Left ventricle myocardium inferior (tissue), 1 donor: ENCODE measurements at regions not wholly inside any gene's neighbourhood (a gene's known extent, or its start where the extent isn't known, plus 50 kb on each side); places are given as distances from the start of the nearest gene placed in this dataset.

ENCODE experiments used
- DNase-seq: peaks from one replicate; pipeline ENCODE4 v3.0.0-alpha.2; 2020
- H3K27ac ChIP-seq: fragments of 200-600 bp; replicated peaks from 2 replicates; pipeline ENCODE4 v1.8.0; 2021
- H3K27me3 ChIP-seq: fragments of 200-600 bp; 2 replicates; pipeline ENCODE4 v1.8.0; 2021; ENCODE audit warnings: low read depth
- H3K36me3 ChIP-seq: fragments of 200-600 bp; 2 replicates; pipeline ENCODE4 v1.8.0; 2021
- H3K4me1 ChIP-seq: fragments of 200-600 bp; 2 replicates; pipeline ENCODE4 v1.8.0; 2021
- H3K4me3 ChIP-seq: fragments of 200-600 bp; 2 replicates; pipeline ENCODE4 v1.8.0; 2021; ENCODE audit warnings: mild to moderate bottlenecking, moderate library complexity
- H3K9me3 ChIP-seq: fragments of 200-600 bp; replicated peaks from 2 replicates; pipeline ENCODE4 v1.8.0; 2021
- CTCF ChIP-seq: fragments of 200-600 bp; IDR thresholded peaks from 2 replicates; pipeline ENCODE4 v1.8.0; 2021; ENCODE audit warnings: antibody characterized with exemption, mild to moderate bottlenecking, borderline replicate concordance
- intact Hi-C: fragments of 100-400 bp; cut with micrococcal nuclease; formaldehyde crosslinking; loops from one replicate; pipeline ENCODE4 v1.11.0; 2022
- donor health status: DM: no; HTN: yes; CAD: no; lungs with severe emphysema.

DNA sequence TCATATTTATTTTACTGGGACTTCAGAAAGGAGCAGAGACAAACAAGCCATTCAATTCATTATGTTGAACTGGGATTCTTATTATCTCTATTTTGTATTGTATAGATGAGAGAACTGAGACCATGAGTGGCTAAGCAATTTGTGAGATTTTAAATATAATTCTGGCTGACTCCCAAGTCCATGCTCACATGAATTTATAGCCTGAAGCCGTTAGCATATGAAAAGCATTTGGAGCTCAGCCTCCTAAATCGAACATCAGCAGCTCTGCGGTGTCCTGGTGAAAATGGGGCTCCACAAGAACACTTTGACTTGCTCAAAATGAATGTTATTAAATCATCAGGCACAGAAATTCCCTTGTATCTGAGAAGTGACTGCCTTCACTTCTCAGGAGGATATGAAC is 96.8 kb upstream of the DPT start:
- Histone ChIP-seq H3K27me3 (no peaks in the 10 kb centered on the region), H3K9me3 (no peaks in the 10 kb centered on the region), H3K4me3 (no peak overlapping the region), H3K27ac (no peak overlapping the region), H3K36me3 (no peaks in the 10 kb centered on the region), H3K4me1 (peaks cover 26% of the 10 kb centered on the region)
- intact Hi-C loops: no loop called here
- no peak for TF ChIP-seq CTCF
- DNase-seq: no peak

- no peak for TF ChIP-seq CTCF
- H3K4me1 ChIP-seq: peaks cover 26% of the 10 kb centered on the region
- H3K27ac ChIP-seq: no peak overlapping the region
- H3K36me3 ChIP-seq: no peaks in the 10 kb centered on the region
- intact Hi-C loops: no loop called here
- H3K27me3 ChIP-seq: no peaks in the 10 kb centered on the region
- no peaks in the 10 kb centered on the region for H3K9me3 ChIP-seq
- DNase-seq: no peak
- H3K4me3 ChIP-seq: no peak overlapping the region
These were observed 97.3 kb upstream of the DPT start for GRCh38 chr1:168826269-168826668.

GRCh38 chr1:168827557-168827956 is 98.6 kb upstream of the DPT start:
- no peak for TF ChIP-seq CTCF
- Histone ChIP-seq H3K4me3 (no peak overlapping the region), H3K36me3 (no peaks in the 10 kb centered on the region), H3K27ac (no peak overlapping the region), H3K27me3 (no peaks in the 10 kb centered on the region), H3K4me1 (peaks cover 29% of the 10 kb centered on the region), H3K9me3 (no peaks in the 10 kb centered on the region)
- no peak for DNase-seq
- intact Hi-C loops: no loop called here

DNA sequence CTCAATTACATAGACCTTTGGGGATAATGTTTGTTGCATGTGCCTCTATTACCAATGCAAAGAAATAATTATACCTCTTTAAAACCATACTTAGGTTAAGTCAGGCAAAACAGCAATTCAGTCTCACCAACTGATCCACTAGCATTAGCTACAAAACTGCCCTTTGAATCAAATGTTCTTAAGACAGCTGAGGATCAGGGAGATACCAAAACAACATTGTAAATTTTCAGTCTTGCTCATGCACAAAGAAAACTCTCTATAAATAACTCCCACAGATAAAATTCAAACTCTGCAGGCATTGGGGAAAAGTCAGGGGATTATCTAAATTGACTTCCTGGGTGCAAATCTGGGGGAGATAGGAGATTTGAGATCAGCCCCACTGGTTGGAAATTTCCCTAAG is 100.9 kb upstream of the DPT start:
- Histone ChIP-seq H3K27ac (no peak overlapping the region), H3K4me3 (no peak overlapping the region), H3K4me1 (peaks cover 28% of the 10 kb centered on the region), H3K36me3 (no peaks in the 10 kb centered on the region), H3K9me3 (no peaks in the 10 kb centered on the region), H3K27me3 (no peaks in the 10 kb centered on the region)
- intact Hi-C loops: no loop called here
- no peak for DNase-seq
- no peak for TF ChIP-seq CTCF

DNA sequence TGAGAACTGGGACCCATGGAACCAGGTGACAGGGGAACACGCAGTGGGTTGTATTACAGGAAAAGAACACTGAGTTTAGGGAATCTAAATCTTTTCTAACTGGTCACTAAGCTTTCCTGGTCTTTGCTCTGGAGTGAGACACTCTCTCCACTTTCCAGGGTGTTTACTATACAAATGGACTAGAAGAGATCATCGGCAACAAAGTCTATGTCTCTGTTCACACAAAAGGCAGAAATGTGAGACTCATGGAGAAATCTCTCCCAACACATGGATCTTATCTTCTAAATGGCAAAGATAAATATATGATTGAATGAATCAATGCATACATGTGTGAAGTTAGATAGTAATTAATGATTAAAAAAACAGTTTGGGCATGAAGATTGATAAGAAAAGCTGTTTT is 101.6 kb upstream of the DPT start:
- no peak for TF ChIP-seq CTCF
- no peak for DNase-seq
- peaks cover 34% of the 10 kb centered on the region for H3K4me1 ChIP-seq
- no peak overlapping the region for H3K27ac ChIP-seq
- H3K4me3 ChIP-seq: no peak overlapping the region
- no peaks in the 10 kb centered on the region for H3K9me3 ChIP-seq
- H3K36me3 ChIP-seq: no peaks in the 10 kb centered on the region
- no peaks in the 10 kb centered on the region for H3K27me3 ChIP-seq
- intact Hi-C loops: no loop called here

- H3K27me3 ChIP-seq: no peaks in the 10 kb centered on the region
- H3K27ac ChIP-seq: no peak overlapping the region
- H3K4me3 ChIP-seq: no peak overlapping the region
- H3K36me3 ChIP-seq: no peaks in the 10 kb centered on the region
- H3K9me3 ChIP-seq: no peaks in the 10 kb centered on the region
- intact Hi-C loops: no loop called here
- no peak for TF ChIP-seq CTCF
- peaks cover 43% of the 10 kb centered on the region for H3K4me1 ChIP-seq
- DNase-seq: no peak
These were observed 103.7 kb upstream of the DPT start for GRCh38 chr1:168832661-168833060.
